Upper lobe of left lung (tissue), 4 donors: ENCODE measurements at regions not wholly inside any gene's neighbourhood (a gene's known extent, or its start where the extent isn't known, plus 50 kb on each side); places are given as distances from the start of the nearest gene placed in this dataset.

Experiments used
- CTCF ChIP-seq, 6 experiments: fragments of 450-650 bp in 4 of 6; fragments of 200-600 bp in 2 of 6; sonication (generic) in 2 of 6; IDR thresholded peaks; one replicate each; pipeline ENCODE4 v1.5.1; 2016 to 2019; ENCODE audit warnings: antibody characterized with exemption in 6 of 6
- POLR2A ChIP-seq, 4 donors: fragments of 450-650 bp; IDR thresholded peaks; one replicate each; pipeline ENCODE4 v1.5.1; 2016 to 2017; ENCODE audit warnings: antibody characterized with exemption in 4 of 4, mild to moderate bottlenecking in 2 of 4
- POLR2AphosphoS5 ChIP-seq, 2 donors: sonication (generic); formaldehyde crosslinking; IDR thresholded peaks; one replicate each; pipeline ENCODE4 v1.5.1; 2017; ENCODE audit warnings: antibody characterized with exemption in 2 of 2

GRCh38 chr1:115545791-115546733 is 95.7 kb upstream of the VANGL1 start:
- no peak for TF ChIP-seq POLR2AphosphoS5 (IDR thresholded peaks at IDR 0.05)
- TF ChIP-seq CTCF (IDR thresholded peaks at IDR 0.05) = peak in 4 of 6 experiments; percentile 14 to 33 (median 20)
- no peak for TF ChIP-seq POLR2A (IDR thresholded peaks at IDR 0.05)
